Thyroid gland (tissue), 4 donors: ENCODE measurements at regions not wholly inside any gene's neighbourhood (a gene's known extent, or its start where the extent isn't known, plus 50 kb on each side); places are given as distances from the start of the nearest gene placed in this dataset.

ENCODE experiments used
- POLR2A ChIP-seq, 2 donors: fragments of 450-650 bp; IDR thresholded peaks; one replicate each; pipeline ENCODE4 v1.6.1; 2017; ENCODE audit warnings: antibody characterized with exemption in 2 of 2, mild to moderate bottlenecking in 2 of 2, moderate library complexity in 1 of 2
- TF ChIP-seq, protein P1 (sequence below), 6 experiments: fragments of 200-600 bp in 3 of 6; fragments of 450-650 bp in 3 of 6; sonication (generic) in 3 of 6; IDR thresholded peaks; one replicate each; pipeline ENCODE4 v1.5.1; 2016 to 2019; ENCODE audit warnings: antibody characterized with exemption in 6 of 6, mild to moderate bottlenecking in 2 of 6, inconsistent platforms in 1 of 6, moderate library complexity in 1 of 6

DNA sequence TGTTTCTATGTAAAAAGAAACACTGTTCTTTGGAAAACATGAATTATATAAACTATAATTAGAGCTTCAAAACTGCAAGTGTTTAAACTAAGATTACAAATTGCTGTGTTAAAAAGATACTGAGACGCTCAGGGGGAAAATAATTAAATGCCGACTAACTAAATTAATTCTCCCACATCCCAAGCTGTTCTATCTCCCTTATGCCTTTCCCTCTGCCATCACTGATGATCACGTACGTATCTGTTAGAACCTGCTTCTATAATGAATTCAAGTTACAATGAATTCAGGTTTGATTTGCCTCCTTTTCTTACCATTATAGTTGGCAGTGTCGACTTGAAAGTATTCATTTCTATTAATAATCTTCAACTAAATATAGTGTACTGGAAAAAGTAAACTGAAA lies 349.9 kb upstream of the CDH6 start:
- no peak for TF ChIP-seq POLR2A (IDR thresholded peaks at IDR 0.05)
- TF ChIP-seq, protein P1, sequence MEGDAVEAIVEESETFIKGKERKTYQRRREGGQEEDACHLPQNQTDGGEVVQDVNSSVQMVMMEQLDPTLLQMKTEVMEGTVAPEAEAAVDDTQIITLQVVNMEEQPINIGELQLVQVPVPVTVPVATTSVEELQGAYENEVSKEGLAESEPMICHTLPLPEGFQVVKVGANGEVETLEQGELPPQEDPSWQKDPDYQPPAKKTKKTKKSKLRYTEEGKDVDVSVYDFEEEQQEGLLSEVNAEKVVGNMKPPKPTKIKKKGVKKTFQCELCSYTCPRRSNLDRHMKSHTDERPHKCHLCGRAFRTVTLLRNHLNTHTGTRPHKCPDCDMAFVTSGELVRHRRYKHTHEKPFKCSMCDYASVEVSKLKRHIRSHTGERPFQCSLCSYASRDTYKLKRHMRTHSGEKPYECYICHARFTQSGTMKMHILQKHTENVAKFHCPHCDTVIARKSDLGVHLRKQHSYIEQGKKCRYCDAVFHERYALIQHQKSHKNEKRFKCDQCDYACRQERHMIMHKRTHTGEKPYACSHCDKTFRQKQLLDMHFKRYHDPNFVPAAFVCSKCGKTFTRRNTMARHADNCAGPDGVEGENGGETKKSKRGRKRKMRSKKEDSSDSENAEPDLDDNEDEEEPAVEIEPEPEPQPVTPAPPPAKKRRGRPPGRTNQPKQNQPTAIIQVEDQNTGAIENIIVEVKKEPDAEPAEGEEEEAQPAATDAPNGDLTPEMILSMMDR (IDR thresholded peaks at IDR 0.05) = no peak
